ENCODE measurements at regions not wholly inside any gene's neighbourhood (a gene's known extent, or its start where the extent isn't known, plus 50 kb on each side); places are given as distances from the start of the nearest gene placed in this dataset.

DNA sequence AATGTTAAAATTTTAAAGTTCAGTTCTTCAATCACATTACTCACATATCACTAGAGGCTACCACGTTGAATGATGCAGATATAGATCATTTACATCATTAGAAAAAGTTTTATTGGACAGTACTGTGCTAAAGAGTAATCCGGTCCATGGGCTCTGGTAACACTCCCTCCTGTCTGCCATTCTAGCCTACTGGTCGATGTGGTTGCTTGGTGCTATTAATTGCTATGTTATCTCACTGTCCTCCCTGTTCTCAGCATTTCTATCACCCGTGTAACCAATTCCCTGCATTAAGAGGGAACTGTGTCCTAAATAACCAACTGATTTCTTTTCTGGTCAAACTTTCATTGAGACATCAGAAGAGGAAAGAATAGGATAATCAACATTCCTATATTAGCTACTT lies 347.5 kb upstream of the RBMS3 start (continued):
- TF ChIP-seq RBBP5 (IDR thresholded peaks at IDR 0.05; ENCODE audit: borderline replicate concordance, low read depth, low read length): no peak
- no peak for TF ChIP-seq MAFK (IDR thresholded peaks at IDR 0.05; ENCODE audit: low read depth, low read length)

Measured in H1 (cell line).